Uterus (tissue), 2 donors: ENCODE measurements at regions not wholly inside any gene's neighbourhood (a gene's known extent, or its start where the extent isn't known, plus 50 kb on each side); places are given as distances from the start of the nearest gene placed in this dataset.

ENCODE experiments used
- CTCF ChIP-seq, 4 experiments: fragments of 200-600 bp in 2 of 4; fragments of 450-650 bp in 2 of 4; sonication (generic) in 2 of 4; IDR thresholded peaks; one replicate each; pipeline ENCODE4 v1.5.1; 2016 to 2019; ENCODE audit warnings: antibody characterized with exemption in 4 of 4, mild to moderate bottlenecking in 2 of 4, moderate library complexity in 1 of 4
- POLR2A ChIP-seq, 2 donors: fragments of 450-650 bp; IDR thresholded peaks; one replicate each; pipeline ENCODE4 v1.6.1; 2016; ENCODE audit warnings: antibody characterized with exemption in 2 of 2, mild to moderate bottlenecking in 1 of 2, moderate library complexity in 1 of 2

- TF ChIP-seq CTCF (IDR thresholded peaks at IDR 0.05): no peak
- TF ChIP-seq POLR2A (IDR thresholded peaks at IDR 0.05): no peak
Observed at GRCh38 chr18:44473394-44474066, 207.2 kb upstream of the SETBP1 start.
